ENCODE measurements at regions not wholly inside any gene's neighbourhood (a gene's known extent, or its start where the extent isn't known, plus 50 kb on each side); places are given as distances from the start of the nearest gene placed in this dataset.

DNA sequence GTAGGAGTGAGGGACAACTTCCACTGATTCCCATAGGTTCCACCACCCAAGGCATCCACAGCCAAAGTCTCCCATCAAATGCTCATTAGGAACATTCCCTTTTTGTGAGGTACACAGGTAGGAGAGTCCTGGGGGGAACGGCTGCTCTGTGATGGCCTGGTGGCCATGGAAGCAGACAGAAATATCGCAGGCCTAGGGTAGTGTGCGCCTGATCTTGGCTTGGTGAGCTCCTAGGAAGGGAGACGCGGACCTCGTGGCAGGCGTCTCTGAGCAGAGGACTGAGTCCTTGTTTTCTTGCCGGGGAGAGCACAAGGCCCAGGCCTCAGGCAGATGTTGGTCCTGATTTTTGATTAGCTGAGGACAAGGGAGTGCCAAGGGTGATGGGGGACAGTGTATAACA lies 99.5 kb downstream of the SNRPN start:
- H3K4me3 ChIP-seq (ENCODE audit: low read length in 2 of 2) = no peak overlapping the region
- no peak overlapping the region for H3K4me2 ChIP-seq (ENCODE audit: insufficient read depth, low read length, poor library complexity, severe bottlenecking)
- no peak overlapping the region for H2AK5ac ChIP-seq (ENCODE audit: low read depth, low read length)
- H2BK15ac ChIP-seq (ENCODE audit: low read length) = no peak overlapping the region
- H3K9ac ChIP-seq (ENCODE audit: low read depth, low read length, poor library complexity) = no peak overlapping the region
- H2AFZ ChIP-seq (ENCODE audit: low read length) = no peak overlapping the region
- no peak for DNase-seq (ENCODE audit: low spot score)
- peaks cover 0 to 1% (median 0%) of the 10 kb centered on the region in 3 experiments for H3K27me3 ChIP-seq (ENCODE audit: control insufficient read depth in 3 of 3, insufficient read depth in 3 of 3, low read depth in 1 of 3, low read length in 3 of 3)
- no peak overlapping the region for H3K23ac ChIP-seq (ENCODE audit: low read depth, low read length, poor library complexity)
- no CpG with 5 or more reads among the region's 8 CpGs for WGBS, 2 donors (ENCODE audit: extremely low coverage in 2 of 2, insufficient read length in 2 of 2, insufficient replicate concordance in 1 of 2)
- no peaks in the 10 kb centered on the region for H3K4me1 ChIP-seq (ENCODE audit: control insufficient read depth in 2 of 2, insufficient read depth in 1 of 2, low read depth in 1 of 2, low read length in 2 of 2)
- no peak overlapping the region for H2BK5ac ChIP-seq (ENCODE audit: low read length)
- H3K27ac ChIP-seq (replicated peaks; ENCODE audit: low read length) = no peak overlapping the region
- no peak overlapping the region for H3K14ac ChIP-seq (ENCODE audit: low read length)
- H2BK120ac ChIP-seq (ENCODE audit: low read depth, low read length) = no peak overlapping the region
- peaks cover 92 to 100% of the 10 kb centered on the region in 2 donors for H3K36me3 ChIP-seq (replicated peaks in 1 of 2; ENCODE audit: control insufficient read depth in 2 of 2, insufficient read depth in 2 of 2, low read length in 2 of 2)
- peaks cover 8% of the 10 kb centered on the region for H3K79me1 ChIP-seq (ENCODE audit: low read depth, low read length)
- no peak overlapping the region for H3K4ac ChIP-seq (ENCODE audit: low read length)
- H3K9me3 ChIP-seq (replicated peaks in 1 of 2; ENCODE audit: control insufficient read depth in 2 of 2, insufficient read depth in 1 of 2, low read depth in 1 of 2, low read length in 2 of 2) = peaks cover 95 to 100% of the 10 kb centered on the region in 2 donors
- no peak overlapping the region for H4K8ac ChIP-seq (ENCODE audit: low read depth, low read length)
- H4K91ac ChIP-seq (ENCODE audit: low read depth, low read length, poor library complexity) = no peak overlapping the region
- no peak overlapping the region for H3K18ac ChIP-seq (ENCODE audit: low read length)
- no peak overlapping the region for H2BK12ac ChIP-seq (ENCODE audit: low read length)

DNA sequence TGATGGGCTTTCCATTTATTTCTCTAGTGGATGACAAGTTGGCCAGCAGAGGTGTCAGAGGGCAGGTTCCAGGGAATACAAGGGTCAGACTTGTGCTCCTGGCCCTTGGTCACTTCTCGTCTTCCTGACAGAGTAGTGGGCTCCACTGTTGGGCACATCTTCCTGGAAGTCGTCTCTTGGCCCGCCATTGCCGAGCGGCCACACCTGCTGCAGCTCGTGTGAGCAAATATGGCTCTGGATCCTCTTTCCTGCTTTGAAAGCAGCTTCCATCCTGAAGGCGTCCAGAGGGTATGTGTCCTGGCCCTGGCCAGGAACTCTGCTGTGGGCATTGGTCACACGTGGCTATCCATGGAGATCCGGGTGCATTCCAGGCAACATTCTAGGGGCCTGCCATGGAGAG lies 100.2 kb downstream of the SNRPN start:
- Histone ChIP-seq H4K8ac (ENCODE audit: low read depth, low read length) (no peak overlapping the region), H2BK120ac (ENCODE audit: low read depth, low read length) (no peak overlapping the region), H3K27ac (replicated peaks; ENCODE audit: low read length) (no peak overlapping the region), H3K4ac (ENCODE audit: low read length) (no peak overlapping the region), H3K36me3 (replicated peaks in 1 of 2; ENCODE audit: control insufficient read depth in 2 of 2, insufficient read depth in 2 of 2, low read length in 2 of 2) (peaks cover 97 to 100% of the 10 kb centered on the region in 2 donors), H2AK5ac (ENCODE audit: low read depth, low read length) (no peak overlapping the region), H2BK5ac (ENCODE audit: low read length) (no peak overlapping the region), H3K79me1 (ENCODE audit: low read depth, low read length) (peaks cover 8% of the 10 kb centered on the region), H2AFZ (ENCODE audit: low read length) (no peak overlapping the region), H3K18ac (ENCODE audit: low read length) (no peak overlapping the region), H3K4me1 (ENCODE audit: control insufficient read depth in 2 of 2, insufficient read depth in 1 of 2, low read depth in 1 of 2, low read length in 2 of 2) (no peaks in the 10 kb centered on the region), H2BK15ac (ENCODE audit: low read length) (no peak overlapping the region), H3K9ac (ENCODE audit: low read depth, low read length, poor library complexity) (no peak overlapping the region), H2BK12ac (ENCODE audit: low read length) (no peak overlapping the region), H3K4me3 (ENCODE audit: low read length in 2 of 2) (no peak overlapping the region), H3K23ac (ENCODE audit: low read depth, low read length, poor library complexity) (no peak overlapping the region), H4K91ac (ENCODE audit: low read depth, low read length, poor library complexity) (no peak overlapping the region), H3K14ac (ENCODE audit: low read length) (no peak overlapping the region), H3K9me3 (replicated peaks in 1 of 2; ENCODE audit: control insufficient read depth in 2 of 2, insufficient read depth in 1 of 2, low read depth in 1 of 2, low read length in 2 of 2) (peaks cover 100% of the 10 kb centered on the region in 2 donors), H3K4me2 (ENCODE audit: insufficient read depth, low read length, poor library complexity, severe bottlenecking) (no peak overlapping the region), H3K27me3 (ENCODE audit: control insufficient read depth in 3 of 3, insufficient read depth in 3 of 3, low read depth in 1 of 3, low read length in 3 of 3) (peaks cover 0 to 1% (median 0%) of the 10 kb centered on the region in 3 experiments)
- WGBS, 2 donors (ENCODE audit: extremely low coverage in 2 of 2, insufficient read length in 2 of 2, insufficient replicate concordance in 1 of 2) = no CpG with 5 or more reads among the region's 9 CpGs
- no peak for DNase-seq (ENCODE audit: low spot score)

DNA sequence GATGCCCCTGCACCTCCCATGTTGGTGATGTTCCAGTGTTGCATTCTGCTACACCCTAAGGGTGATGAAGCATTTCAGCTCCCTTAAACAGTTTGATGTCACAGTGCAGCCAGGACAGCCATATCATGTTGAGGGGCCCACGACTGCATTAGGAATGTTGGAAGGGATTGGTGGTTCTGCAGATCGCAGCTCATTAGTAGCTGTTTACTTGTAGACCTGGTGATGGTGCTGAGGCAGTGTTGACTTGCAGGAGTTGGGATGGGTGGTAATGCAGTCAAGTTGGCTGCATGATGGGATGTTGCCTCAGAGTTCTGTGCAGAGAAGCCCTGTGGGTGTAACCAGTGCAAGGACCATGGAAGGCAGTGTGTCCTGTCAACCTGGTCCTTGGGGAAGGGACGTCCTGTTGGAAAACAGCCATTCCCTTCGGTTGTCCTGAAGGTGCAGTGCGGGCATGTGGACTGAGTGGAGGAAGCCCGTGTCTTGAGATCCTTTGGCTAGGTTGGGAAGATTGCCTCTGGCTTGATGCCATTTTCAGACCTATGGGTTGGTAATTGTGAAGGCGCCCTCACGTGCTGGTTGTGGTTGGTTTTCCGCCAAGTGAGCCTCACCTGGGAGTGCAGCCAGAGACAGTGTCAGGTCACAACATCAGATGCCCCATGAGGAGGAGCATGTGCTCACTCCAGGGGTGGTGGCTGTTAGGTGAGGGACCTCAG lies 100.7 kb downstream of the SNRPN start:
- no CpG with 5 or more reads among the region's 9 CpGs for WGBS, 2 donors (ENCODE audit: extremely low coverage in 2 of 2, insufficient read length in 2 of 2, insufficient replicate concordance in 1 of 2)
- H2BK120ac ChIP-seq (ENCODE audit: low read depth, low read length) = no peak overlapping the region
- H2BK5ac ChIP-seq (ENCODE audit: low read length) = no peak overlapping the region
- peaks cover 0 to 1% (median 0%) of the 10 kb centered on the region in 3 experiments for H3K27me3 ChIP-seq (ENCODE audit: control insufficient read depth in 3 of 3, insufficient read depth in 3 of 3, low read depth in 1 of 3, low read length in 3 of 3)
- H4K91ac ChIP-seq (ENCODE audit: low read depth, low read length, poor library complexity) = no peak overlapping the region
- no peak overlapping the region for H2BK12ac ChIP-seq (ENCODE audit: low read length)
- H3K18ac ChIP-seq (ENCODE audit: low read length) = no peak overlapping the region
- H2AFZ ChIP-seq (ENCODE audit: low read length) = no peak overlapping the region
- H3K4me1 ChIP-seq (ENCODE audit: control insufficient read depth in 2 of 2, insufficient read depth in 1 of 2, low read depth in 1 of 2, low read length in 2 of 2) = no peaks in the 10 kb centered on the region
- peaks cover 100% of the 10 kb centered on the region in 2 donors for H3K9me3 ChIP-seq (replicated peaks in 1 of 2; ENCODE audit: control insufficient read depth in 2 of 2, insufficient read depth in 1 of 2, low read depth in 1 of 2, low read length in 2 of 2)
- H3K27ac ChIP-seq (replicated peaks; ENCODE audit: low read length) = no peak overlapping the region
- DNase-seq (ENCODE audit: low spot score) = no peak
- peaks cover 4% of the 10 kb centered on the region for H3K79me1 ChIP-seq (ENCODE audit: low read depth, low read length)
- H3K4ac ChIP-seq (ENCODE audit: low read length) = no peak overlapping the region
- no peak overlapping the region for H2AK5ac ChIP-seq (ENCODE audit: low read depth, low read length)
- H3K4me2 ChIP-seq (ENCODE audit: insufficient read depth, low read length, poor library complexity, severe bottlenecking) = no peak overlapping the region
- peaks cover 97 to 100% of the 10 kb centered on the region in 2 donors for H3K36me3 ChIP-seq (replicated peaks in 1 of 2; ENCODE audit: control insufficient read depth in 2 of 2, insufficient read depth in 2 of 2, low read length in 2 of 2)
- no peak overlapping the region for H3K4me3 ChIP-seq (ENCODE audit: low read length in 2 of 2)
- no peak overlapping the region for H3K14ac ChIP-seq (ENCODE audit: low read length)
- no peak overlapping the region for H2BK15ac ChIP-seq (ENCODE audit: low read length)
- H3K23ac ChIP-seq (ENCODE audit: low read depth, low read length, poor library complexity) = no peak overlapping the region
- no peak overlapping the region for H3K9ac ChIP-seq (ENCODE audit: low read depth, low read length, poor library complexity)
- H4K8ac ChIP-seq (ENCODE audit: low read depth, low read length) = no peak overlapping the region

DNA sequence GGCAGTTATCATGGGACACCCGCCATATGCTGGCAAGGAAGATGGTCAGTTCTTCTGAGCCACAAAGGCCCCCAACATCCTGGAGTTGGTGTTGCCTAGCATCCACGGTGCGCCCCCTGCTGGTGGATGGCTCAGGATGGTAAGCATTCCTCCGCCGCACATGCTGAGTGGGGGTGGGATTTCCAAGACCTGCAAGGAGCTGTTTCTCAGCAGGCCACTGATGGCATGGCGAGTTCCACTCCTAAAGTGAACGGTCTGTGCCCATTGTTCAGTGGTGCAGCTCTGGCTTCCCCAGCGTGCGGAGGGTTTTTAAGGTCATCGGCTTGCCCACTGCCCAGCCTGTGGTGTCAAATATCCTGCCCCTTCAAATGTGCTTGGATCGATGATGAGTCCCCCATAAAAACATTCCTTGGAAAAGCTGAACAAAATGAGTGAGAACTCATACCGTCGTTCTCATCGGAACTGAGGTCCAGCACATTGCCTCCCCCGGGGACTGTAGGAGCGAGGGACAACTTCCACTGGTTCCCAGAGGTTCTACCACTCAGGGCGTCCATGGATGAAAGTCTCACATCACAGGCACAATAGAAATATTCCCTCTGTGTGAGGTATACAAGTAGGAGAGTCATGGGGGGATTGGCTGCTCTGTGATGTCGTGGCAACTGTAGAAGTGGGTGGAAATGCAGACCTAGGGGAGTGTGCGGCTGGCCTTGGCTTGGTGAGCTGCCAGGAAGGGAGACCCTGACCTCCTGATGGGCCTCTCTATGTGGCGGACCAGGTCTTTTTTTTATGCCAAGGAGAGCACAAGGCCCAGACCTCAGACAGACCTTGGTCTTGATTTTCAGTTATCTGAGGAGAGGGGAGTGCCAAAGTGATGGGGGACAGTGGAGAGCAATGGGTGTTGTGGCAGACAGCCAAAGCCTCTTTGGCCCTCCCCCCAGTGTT lies 102.0 kb downstream of the SNRPN start:
- H2BK5ac ChIP-seq (ENCODE audit: low read length) = no peak overlapping the region
- no peak overlapping the region for H2AK5ac ChIP-seq (ENCODE audit: low read depth, low read length)
- no peak overlapping the region for H3K4ac ChIP-seq (ENCODE audit: low read length)
- H2BK12ac ChIP-seq (ENCODE audit: low read length) = no peak overlapping the region
- H3K9ac ChIP-seq (ENCODE audit: low read depth, low read length, poor library complexity) = no peak overlapping the region
- H3K4me3 ChIP-seq (ENCODE audit: low read length in 2 of 2) = peak overlapping the region in 1 of 2 donors; percentile 34
- no peak overlapping the region for H2BK15ac ChIP-seq (ENCODE audit: low read length)
- no peak overlapping the region for H2AFZ ChIP-seq (ENCODE audit: low read length)
- peaks cover 0 to 1% (median 0%) of the 10 kb centered on the region in 3 experiments for H3K27me3 ChIP-seq (ENCODE audit: control insufficient read depth in 3 of 3, insufficient read depth in 3 of 3, low read depth in 1 of 3, low read length in 3 of 3)
- H3K23ac ChIP-seq (ENCODE audit: low read depth, low read length, poor library complexity) = no peak overlapping the region
- H2BK120ac ChIP-seq (ENCODE audit: low read depth, low read length) = no peak overlapping the region
- H3K4me1 ChIP-seq (ENCODE audit: control insufficient read depth in 2 of 2, insufficient read depth in 1 of 2, low read depth in 1 of 2, low read length in 2 of 2) = no peaks in the 10 kb centered on the region
- no CpG with 5 or more reads among the region's 20 CpGs for WGBS, 2 donors (ENCODE audit: extremely low coverage in 2 of 2, insufficient read length in 2 of 2, insufficient replicate concordance in 1 of 2)
- no peak overlapping the region for H4K8ac ChIP-seq (ENCODE audit: low read depth, low read length)
- no peak overlapping the region for H3K27ac ChIP-seq (replicated peaks; ENCODE audit: low read length)
- H3K79me1 ChIP-seq (ENCODE audit: low read depth, low read length) = peaks cover 4% of the 10 kb centered on the region
- no peak overlapping the region for H4K91ac ChIP-seq (ENCODE audit: low read depth, low read length, poor library complexity)
- H3K9me3 ChIP-seq (replicated peaks in 1 of 2; ENCODE audit: control insufficient read depth in 2 of 2, insufficient read depth in 1 of 2, low read depth in 1 of 2, low read length in 2 of 2) = peaks cover 100% of the 10 kb centered on the region in 2 donors
- H3K18ac ChIP-seq (ENCODE audit: low read length) = no peak overlapping the region
- H3K14ac ChIP-seq (ENCODE audit: low read length) = no peak overlapping the region
- peaks cover 97 to 100% of the 10 kb centered on the region in 2 donors for H3K36me3 ChIP-seq (replicated peaks in 1 of 2; ENCODE audit: control insufficient read depth in 2 of 2, insufficient read depth in 2 of 2, low read length in 2 of 2)
- DNase-seq (ENCODE audit: low spot score) = no peak
- H3K4me2 ChIP-seq (ENCODE audit: insufficient read depth, low read length, poor library complexity, severe bottlenecking) = no peak overlapping the region
